K562 (cell line): ENCODE measurements at regions not wholly inside any gene's neighbourhood (a gene's known extent, or its start where the extent isn't known, plus 50 kb on each side); places are given as distances from the start of the nearest gene placed in this dataset.
A peak's percentile ranks its signal among the peaks of the same experiment; 100 is the strongest.

Source experiments
- ATAC-seq: fragments of 200-7000 bp; cut with Tn5 transposase; 3 replicates; pipeline ENCODE4 v1.9.1; 2020; ENCODE audit warnings: moderate library complexity
- BruUV-seq: library from RNA; stranded (reverse); fragments of 400-500 nt; replicated peaks from 2 replicates; lab custom pipeline; 2021; lab: Mats Ljungman, UMichigan
- CTCF ChIA-PET: fragments of 300-600 bp; formaldehyde crosslinking; extraction: SDS; loops from one replicate; lab custom pipeline; 2021; ENCODE audit warnings: low intra/inter-chr PET ratio; lab: Yijun Ruan, JAX
- POLR2A ChIA-PET: fragments of 300-600, 350-650 bp; sonication (Branson Sonifier 250); formaldehyde crosslinking; extraction: SDS; loops from one replicate; lab custom pipeline; 2021; ENCODE audit warnings: antibody characterized with exemption, inconsistent platforms; lab: Yijun Ruan, JAX
- DNase-seq, 4 experiments: peaks; one replicate each; pipeline versions ENCODE4 v3.0.0 to v3.0.0-alpha.2; 2011 to 2018; ENCODE audit warnings: low spot score in 3 of 4, mixed read lengths in 3 of 4; ENCODE audit errors: extremely low read depth in 1 of 4
- FAIRE-seq: peaks from 2 replicates; lab custom pipeline; 2011; peaks lifted over from hg19 to GRCh38; lab: Jason Lieb, UNC
- H2AFZ ChIP-seq: 2 replicates; pipeline ENCODE4 v1.6.0; 2011; ENCODE audit warnings: low read depth, low read length, control low read depth, inconsistent platforms
- H3K27ac ChIP-seq: fragments of 200-600 bp; 3 replicates; pipeline ENCODE4 v1.8.0; 2011; ENCODE audit warnings: low read depth, mild to moderate bottlenecking, control low read depth, inconsistent platforms, low read length, moderate library complexity, mixed read lengths; ENCODE audit errors: extremely low read depth
- H3K27me3 ChIP-seq, 2 experiments: fragments of 300-600 bp in 1 of 2; 2 replicates in 1 of 2; 3 replicates in 1 of 2; pipeline versions ENCODE4 v1.6.0 to v1.8.0; 2011; ENCODE audit warnings: inconsistent platforms in 2 of 2, low read length in 2 of 2, mild to moderate bottlenecking in 1 of 2, mixed read lengths in 1 of 2, moderate library complexity in 1 of 2; ENCODE audit not compliant: control insufficient read depth in 2 of 2, insufficient read depth in 2 of 2
- H3K36me3 ChIP-seq: fragments of 300-600 bp; 3 replicates; pipeline ENCODE4 v1.8.0; 2011; ENCODE audit warnings: mild to moderate bottlenecking, low read length, inconsistent platforms; ENCODE audit not compliant: control insufficient read depth, insufficient read depth
- H3K4me1 ChIP-seq, 2 experiments: fragments of 200-600 bp in 1 of 2; replicated peaks in 1 of 2; 2 replicates in 1 of 2; 3 replicates in 1 of 2; pipeline versions ENCODE4 v1.5.1 to v1.8.0; 2011; ENCODE audit warnings: inconsistent platforms in 2 of 2, low read length in 2 of 2, mild to moderate bottlenecking in 1 of 2, mixed read lengths in 1 of 2, moderate library complexity in 1 of 2; ENCODE audit not compliant: control insufficient read depth in 2 of 2, insufficient read depth in 2 of 2
- H3K4me2 ChIP-seq: 2 replicates; pipeline ENCODE4 v1.6.1; 2011; ENCODE audit warnings: low read length, control low read depth, inconsistent platforms, mixed read lengths; ENCODE audit not compliant: insufficient read depth
- H3K4me3 ChIP-seq: fragments of 200-600 bp; sonication (generic), shearing (Covaris generic); 2 replicates; pipeline ENCODE4 v1.5.1; 2016; ENCODE audit warnings: control low read depth, inconsistent platforms
- H3K79me2 ChIP-seq: fragments of 200-600 bp; 3 replicates; pipeline ENCODE4 v1.8.0; 2011; ENCODE audit warnings: low read length, inconsistent platforms; ENCODE audit not compliant: control insufficient read depth, insufficient read depth
- H3K9ac ChIP-seq, 2 experiments: 2 replicates each; pipeline versions ENCODE4 v1.6.0 to v1.6.1; 2011; ENCODE audit warnings: low read depth in 2 of 2, low read length in 2 of 2, control low read depth in 1 of 2, inconsistent platforms in 1 of 2, mild to moderate bottlenecking in 1 of 2, mixed read lengths in 1 of 2; ENCODE audit not compliant: insufficient read depth in 1 of 2
- H3K9me1 ChIP-seq: one replicate; pipeline ENCODE4 v1.6.0; 2011; ENCODE audit warnings: inconsistent platforms, mild to moderate bottlenecking, low read length, moderate library complexity; ENCODE audit not compliant: control insufficient read depth, insufficient read depth
- H3K9me3 ChIP-seq: replicated peaks from 2 replicates; pipeline ENCODE4 v1.5.1; 2011; ENCODE audit warnings: low read depth, low read length, inconsistent platforms; ENCODE audit not compliant: control insufficient read depth, insufficient read depth
- H4K20me1 ChIP-seq: replicated peaks from 2 replicates; pipeline ENCODE4 v1.6.1; 2011; ENCODE audit warnings: low read length, inconsistent platforms, mixed read lengths; ENCODE audit not compliant: control insufficient read depth, insufficient read depth
- CXXC5 ChIP-seq: fragments of 250-450 bp; sonication (Bioruptor Pico); IDR thresholded peaks from 2 replicates; pipeline ENCODE4 v1.8.0; 2022; ENCODE audit warnings: inconsistent platforms, mild to moderate bottlenecking, moderate library complexity
- DNMT1 ChIP-seq: fragments of 450-650 bp; IDR thresholded peaks from 2 replicates; pipeline ENCODE4 v1.6.1; 2016; ENCODE audit warnings: antibody characterized with exemption, mild to moderate bottlenecking
- MEF2D ChIP-seq: conservative IDR thresholded peaks from 2 replicates; pipeline ENCODE4 v1.6.1; 2016; ENCODE audit warnings: low read depth, missing genetic modification characterization, missing compliant biosample characterization
- PTBP1 ChIP-seq: fragments of 200-400 bp; formaldehyde crosslinking; IDR thresholded peaks from 2 replicates; pipeline ENCODE4 v1.6.1; 2017; ENCODE audit warnings: low read depth, low read length
- STAT5A ChIP-seq: IDR thresholded peaks from 2 replicates; pipeline ENCODE4 v1.6.1; 2012; ENCODE audit warnings: low read length, inconsistent platforms, borderline replicate concordance
- TAF9B ChIP-seq: fragments of 450-650 bp; IDR thresholded peaks from 2 replicates; pipeline ENCODE4 v1.6.1; 2018; ENCODE audit warnings: mild to moderate bottlenecking; ENCODE audit not compliant: partially characterized antibody
- TCFL5 ChIP-seq: fragments of 250-450 bp; sonication (Bioruptor Pico); conservative IDR thresholded peaks from 2 replicates; pipeline ENCODE4 v1.6.1; 2021; ENCODE audit warnings: mild to moderate bottlenecking, moderate library complexity, matching md5 sums
- THRAP3 ChIP-seq: fragments of 450-650 bp; IDR thresholded peaks from 2 replicates; pipeline ENCODE4 v1.6.1; 2016; ENCODE audit warnings: mild to moderate bottlenecking, inconsistent platforms, borderline replicate concordance
- ZNF133 ChIP-seq: fragments of 250-450 bp; sonication (Bioruptor Pico); IDR thresholded peaks from 2 replicates; pipeline ENCODE4 v1.4.0; 2020; ENCODE audit warnings: mild to moderate bottlenecking
- WGBS: fragments of 100-300 bp; shearing (Covaris generic); methylation state at CpG from one replicate; pipeline ENCODE4 v1.1.6; 2016; ENCODE audit warnings: low coverage, mixed read lengths; ENCODE audit not compliant: insufficient coverage; ENCODE audit errors: missing lambda C conversion rate; 5-methylcytosine and 5-hydroxymethylcytosine counted together
- in situ Hi-C: fragments of 300-500 bp; cut with MboI; formaldehyde crosslinking; loops from 4 replicates; pipeline ENCODE4 v1.15.0; 2018; ENCODE audit warnings: inconsistent platforms, mixed read lengths
- intact Hi-C: fragments of 100-400 bp; cut with micrococcal nuclease; formaldehyde crosslinking; loops from 2 replicates; pipeline ENCODE4 v1.14.2; 2022
- TF ChIP-seq, protein P1 (sequence below): fragments of 250-450 bp; sonication (Bioruptor Pico); IDR thresholded peaks from 2 replicates; pipeline ENCODE4 v1.5.0; 2022; ENCODE audit warnings: mild to moderate bottlenecking

GRCh38 chr1:4108331-4108730 lies 208.3 kb upstream of the C1orf174 start (continued):
- TF ChIP-seq, protein P1, sequence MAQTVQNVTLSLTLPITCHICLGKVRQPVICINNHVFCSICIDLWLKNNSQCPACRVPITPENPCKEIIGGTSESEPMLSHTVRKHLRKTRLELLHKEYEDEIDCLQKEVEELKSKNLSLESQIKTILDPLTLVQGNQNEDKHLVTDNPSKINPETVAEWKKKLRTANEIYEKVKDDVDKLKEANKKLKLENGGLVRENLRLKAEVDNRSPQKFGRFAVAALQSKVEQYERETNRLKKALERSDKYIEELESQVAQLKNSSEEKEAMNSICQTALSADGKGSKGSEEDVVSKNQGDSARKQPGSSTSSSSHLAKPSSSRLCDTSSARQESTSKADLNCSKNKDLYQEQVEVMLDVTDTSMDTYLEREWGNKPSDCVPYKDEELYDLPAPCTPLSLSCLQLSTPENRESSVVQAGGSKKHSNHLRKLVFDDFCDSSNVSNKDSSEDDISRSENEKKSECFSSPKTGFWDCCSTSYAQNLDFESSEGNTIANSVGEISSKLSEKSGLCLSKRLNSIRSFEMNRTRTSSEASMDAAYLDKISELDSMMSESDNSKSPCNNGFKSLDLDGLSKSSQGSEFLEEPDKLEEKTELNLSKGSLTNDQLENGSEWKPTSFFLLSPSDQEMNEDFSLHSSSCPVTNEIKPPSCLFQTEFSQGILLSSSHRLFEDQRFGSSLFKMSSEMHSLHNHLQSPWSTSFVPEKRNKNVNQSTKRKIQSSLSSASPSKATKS, result no peak
- TF ChIP-seq DNMT1 (no peak), THRAP3 (no peak)

DNA sequence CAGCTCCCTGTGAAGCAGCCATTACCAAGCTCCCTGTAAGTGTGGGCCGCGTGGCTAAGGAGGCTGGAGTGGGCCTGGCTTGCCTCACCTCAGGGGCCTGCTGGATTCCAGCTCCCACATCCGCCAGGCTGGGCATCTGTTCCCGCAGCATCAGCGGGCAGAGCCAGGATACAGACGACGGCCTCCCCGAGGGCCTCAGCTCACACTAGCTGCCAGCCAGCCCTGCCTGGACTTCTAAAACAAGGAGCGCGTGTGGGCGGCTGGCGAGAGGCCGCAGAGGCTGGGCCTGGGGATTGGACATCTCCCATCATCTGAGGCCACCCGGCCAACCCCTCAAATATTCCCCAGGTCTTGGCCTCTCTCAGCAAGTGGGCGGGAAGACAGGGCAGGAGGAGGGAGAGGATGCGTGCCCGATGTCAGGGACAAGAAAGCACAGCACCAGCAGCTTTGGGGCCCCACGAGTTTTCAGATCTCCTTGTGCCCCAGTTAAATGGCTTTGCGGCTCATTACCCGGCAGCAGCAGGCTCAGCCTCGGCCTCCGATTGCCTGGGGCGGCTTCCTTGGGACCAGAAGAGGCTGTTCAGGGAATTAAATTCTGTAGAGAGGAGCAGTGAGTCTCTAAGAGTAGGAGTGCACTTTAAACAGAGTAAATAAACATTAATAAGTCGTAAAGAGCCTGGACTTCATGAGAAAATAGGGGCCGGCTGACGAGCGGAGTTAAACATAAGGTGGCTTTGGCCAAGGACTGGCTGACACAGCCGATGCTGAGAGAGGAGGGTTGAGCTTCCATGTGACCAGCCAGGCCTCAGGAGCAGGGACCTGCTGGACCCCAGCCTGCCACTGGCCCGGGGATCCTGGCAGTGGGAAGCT lies 208.9 kb upstream of the C1orf174 start:
- peak overlapping the region in 1 of 2 experiments; percentile 31; a peak in 1 of 4 replicates for H3K9ac ChIP-seq
- H3K9me3 ChIP-seq, result no peaks in the 10 kb centered on the region
- POLR2A ChIA-PET, result interaction anchor here (0.6 to 0.8 kb wide), 3 partner anchors 33 to 166 kb away, joined by 3 to 4 read pairs (median 3); no protein-coding TSS in a partner anchor
- ATAC-seq (no peak), FAIRE-seq (no peak), DNase-seq (no peak)
- no peaks in the 10 kb centered on the region for H3K36me3 ChIP-seq
- H3K27ac ChIP-seq, result no peak overlapping the region
- H2AFZ ChIP-seq, result no peak overlapping the region
- intact Hi-C loops (no loop called here), in situ Hi-C loops (no loop called here)
- TF ChIP-seq PTBP1 (no peak), STAT5A (no peak), MEF2D (tag) (no peak), TAF9B (no peak), TCFL5 (CRISPR knock-in tag) (no peak), CXXC5 (CRISPR knock-in tag) (no peak), ZNF133 (CRISPR knock-in tag) (no peak)
- H3K4me2 ChIP-seq, result no peak overlapping the region
- H4K20me1 ChIP-seq, result no peaks in the 10 kb centered on the region; the same call in 1 of the 2 replicates
- peaks cover 27 to 60% of the 10 kb centered on the region in 2 experiments for H3K27me3 ChIP-seq
- H3K4me1 ChIP-seq, result no peaks in the 10 kb centered on the region
- H3K4me3 ChIP-seq, result no peak overlapping the region
- no peaks in the 10 kb centered on the region for H3K79me2 ChIP-seq
- no TSS peak for BruUV-seq
- no peaks in the 10 kb centered on the region for H3K9me1 ChIP-seq
- WGBS, result under 1% methylated on average over 29 of the region's 29 CpGs
- CTCF ChIA-PET, result no interaction called here
